ENCODE measurements at regions not wholly inside any gene's neighbourhood (a gene's known extent, or its start where the extent isn't known, plus 50 kb on each side); places are given as distances from the start of the nearest gene placed in this dataset.

DNA sequence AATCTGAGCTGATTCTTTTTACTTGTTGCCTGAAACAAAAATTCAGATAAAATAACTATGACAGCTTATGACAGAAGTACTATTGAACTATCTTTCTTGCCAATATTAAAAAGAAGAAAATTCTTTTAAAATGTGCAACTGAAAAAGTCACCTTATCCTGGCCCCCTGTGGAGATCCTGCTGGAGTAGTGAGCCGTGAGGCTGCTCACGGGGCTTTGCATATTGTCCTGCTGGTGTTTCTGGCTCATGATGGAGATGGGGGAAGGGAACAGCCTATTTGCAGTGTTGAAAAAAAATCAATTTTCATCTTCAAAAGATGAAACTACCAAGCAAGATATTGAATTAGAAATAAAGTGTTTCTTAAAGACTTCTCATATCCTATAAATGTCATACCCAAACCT, 216.0 kb downstream of the SAMD5 start:
- ChIA-PET POLR2A (no interaction called here), RAD21 (ENCODE audit: low non-redundant PET in 1 of 2, low total read pairs in 2 of 2, uncharacterized antibody in 2 of 2, unreplicated experiment in 2 of 2) (no interaction called here), CTCF (no interaction called here)
- no peak overlapping the region for H3K4me3 ChIP-seq (replicated peaks in 1 of 2; ENCODE audit: low read depth in 1 of 2, low read length in 2 of 2)
- no peak overlapping the region for H3K27ac ChIP-seq (ENCODE audit: low read depth, low read length)
- H3K4me1 ChIP-seq (ENCODE audit: control insufficient read depth in 1 of 2, insufficient read depth in 2 of 2, low read length in 2 of 2), result no peaks in the 10 kb centered on the region
- H3K9me2 ChIP-seq (ENCODE audit: insufficient read depth), result no peaks in the 10 kb centered on the region
- H3K27me3 ChIP-seq (ENCODE audit: insufficient read depth, low read length), result no peaks in the 10 kb centered on the region
- ATAC-seq (no peak), DNase-seq (ENCODE audit: low read depth, low spot score) (no peak)
- no peaks in the 10 kb centered on the region for H3K79me2 ChIP-seq (ENCODE audit: insufficient read depth, low read length)
- H3K4me2 ChIP-seq (ENCODE audit: low read length), result no peak overlapping the region
- no peaks in the 10 kb centered on the region for H3K9me3 ChIP-seq (ENCODE audit: control insufficient read depth in 1 of 2, insufficient read depth in 1 of 2, low read depth in 1 of 2, low read length in 2 of 2)
- intact Hi-C loops (cut with micrococcal nuclease), result no loop called here
- TF ChIP-seq SIN3A (IDR thresholded peaks at IDR 0.05; ENCODE audit: low read depth) (no peak), EGR1 (IDR thresholded peaks at IDR 0.05; ENCODE audit: low read depth) (no peak), EZH2 (IDR thresholded peaks at IDR 0.05) (no peak), POLR2A (IDR thresholded peaks at IDR 0.05; ENCODE audit: borderline replicate concordance, extremely low read depth, insufficient read depth, insufficient read length) (no peak)
- no peaks in the 10 kb centered on the region for H4K20me1 ChIP-seq (ENCODE audit: insufficient read depth)
- no TSS peak for BruUV-seq (replicated peaks)
- no peak overlapping the region for H3K9ac ChIP-seq (ENCODE audit: low read length)
- H3K36me3 ChIP-seq (ENCODE audit: control insufficient read depth in 1 of 2, insufficient read depth in 2 of 2, low read length in 2 of 2), result no peaks in the 10 kb centered on the region
- no peak overlapping the region for H2AFZ ChIP-seq (ENCODE audit: low read depth, low read length, poor library complexity, severe bottlenecking)

DNA sequence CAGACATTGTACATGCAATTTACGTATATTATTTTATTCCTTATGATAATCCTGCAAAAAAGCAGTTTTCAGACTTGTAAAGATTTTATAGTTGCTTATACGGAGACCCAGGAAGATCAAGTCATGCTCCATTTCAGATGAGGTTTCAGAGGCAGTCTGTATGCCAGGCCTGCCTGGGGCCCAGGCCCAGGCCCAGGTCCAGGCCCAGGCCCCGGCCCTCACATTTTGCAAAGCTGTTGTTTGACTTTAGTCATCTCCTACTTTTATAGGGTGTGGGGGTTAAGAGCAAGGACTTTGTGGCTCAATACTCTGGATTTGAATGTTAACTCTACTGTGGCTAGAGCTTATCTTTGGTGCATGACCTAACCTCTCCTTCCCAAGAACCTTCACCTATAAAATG, 217.9 kb downstream of the SAMD5 start:
- H3K9ac ChIP-seq (ENCODE audit: low read length), result no peak overlapping the region
- BruUV-seq (replicated peaks), result no TSS peak
- H3K27me3 ChIP-seq (ENCODE audit: insufficient read depth, low read length), result no peaks in the 10 kb centered on the region
- ChIA-PET CTCF (no interaction called here), POLR2A (no interaction called here), RAD21 (ENCODE audit: low non-redundant PET in 1 of 2, low total read pairs in 2 of 2, uncharacterized antibody in 2 of 2, unreplicated experiment in 2 of 2) (no interaction called here)
- no peaks in the 10 kb centered on the region for H3K9me3 ChIP-seq (ENCODE audit: control insufficient read depth in 1 of 2, insufficient read depth in 1 of 2, low read depth in 1 of 2, low read length in 2 of 2)
- no peak for TF ChIP-seq CBX3 (IDR thresholded peaks at IDR 0.05; ENCODE audit: low read depth)
- TF ChIP-seq, protein P1, sequence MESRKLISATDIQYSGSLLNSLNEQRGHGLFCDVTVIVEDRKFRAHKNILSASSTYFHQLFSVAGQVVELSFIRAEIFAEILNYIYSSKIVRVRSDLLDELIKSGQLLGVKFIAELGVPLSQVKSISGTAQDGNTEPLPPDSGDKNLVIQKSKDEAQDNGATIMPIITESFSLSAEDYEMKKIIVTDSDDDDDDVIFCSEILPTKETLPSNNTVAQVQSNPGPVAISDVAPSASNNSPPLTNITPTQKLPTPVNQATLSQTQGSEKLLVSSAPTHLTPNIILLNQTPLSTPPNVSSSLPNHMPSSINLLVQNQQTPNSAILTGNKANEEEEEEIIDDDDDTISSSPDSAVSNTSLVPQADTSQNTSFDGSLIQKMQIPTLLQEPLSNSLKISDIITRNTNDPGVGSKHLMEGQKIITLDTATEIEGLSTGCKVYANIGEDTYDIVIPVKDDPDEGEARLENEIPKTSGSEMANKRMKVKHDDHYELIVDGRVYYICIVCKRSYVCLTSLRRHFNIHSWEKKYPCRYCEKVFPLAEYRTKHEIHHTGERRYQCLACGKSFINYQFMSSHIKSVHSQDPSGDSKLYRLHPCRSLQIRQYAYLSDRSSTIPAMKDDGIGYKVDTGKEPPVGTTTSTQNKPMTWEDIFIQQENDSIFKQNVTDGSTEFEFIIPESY (IDR thresholded peaks at IDR 0.05; ENCODE audit: extremely low read depth, insufficient replicate concordance, low read length), result no peak
- H3K79me2 ChIP-seq (ENCODE audit: insufficient read depth, low read length), result no peaks in the 10 kb centered on the region
- no peak overlapping the region for H3K4me3 ChIP-seq (replicated peaks in 1 of 2; ENCODE audit: low read depth in 1 of 2, low read length in 2 of 2)
- H4K20me1 ChIP-seq (ENCODE audit: insufficient read depth), result no peaks in the 10 kb centered on the region
- H3K27ac ChIP-seq (ENCODE audit: low read depth, low read length), result no peak overlapping the region
- H3K36me3 ChIP-seq (ENCODE audit: control insufficient read depth in 1 of 2, insufficient read depth in 2 of 2, low read length in 2 of 2), result no peaks in the 10 kb centered on the region
- ATAC-seq (no peak), DNase-seq (ENCODE audit: low read depth, low spot score) (no peak)
- H3K4me2 ChIP-seq (ENCODE audit: low read length), result no peak overlapping the region
- H3K9me2 ChIP-seq (ENCODE audit: insufficient read depth), result no peaks in the 10 kb centered on the region
- H3K4me1 ChIP-seq (ENCODE audit: control insufficient read depth in 1 of 2, insufficient read depth in 2 of 2, low read length in 2 of 2), result no peaks in the 10 kb centered on the region
- H2AFZ ChIP-seq (ENCODE audit: low read depth, low read length, poor library complexity, severe bottlenecking), result no peak overlapping the region
- intact Hi-C loops (cut with micrococcal nuclease), result no loop called here
